PC-3 (cell line): ENCODE measurements at regions not wholly inside any gene's neighbourhood (a gene's known extent, or its start where the extent isn't known, plus 50 kb on each side); places are given as distances from the start of the nearest gene placed in this dataset.

Experiments
- ATAC-seq: fragments of 200-7000 bp; cut with Tn5 transposase; 2 replicates; pipeline ENCODE4 v1.9.1; 2020; ENCODE audit warnings: mild to moderate bottlenecking, moderate library complexity
- BruUV-seq: library from RNA; stranded (reverse); fragments of 400-500 nt; replicated peaks from 2 replicates; lab custom pipeline; 2021; lab: Mats Ljungman, UMichigan
- CTCF ChIA-PET: fragments of 300-600 bp; sonication (Branson Sonifier 250); formaldehyde crosslinking; loops from one replicate; lab custom pipeline; 2022; ENCODE audit warnings: antibody characterized with exemption; lab: Charles Lee
- POLR2A ChIA-PET: fragments of 300-600 bp; sonication (Branson Sonifier 250); formaldehyde crosslinking; loops from one replicate; lab custom pipeline; 2022; ENCODE audit warnings: antibody characterized with exemption; ENCODE audit not compliant: unreplicated experiment; lab: Charles Lee
- DNase-seq: peaks from one replicate; pipeline ENCODE4 v3.0.0-alpha.2; 2015
- H2AFZ ChIP-seq: fragments of 300-600 bp; sonication (generic); 2 replicates; pipeline ENCODE4 v1.6.0; 2016; ENCODE audit warnings: antibody characterized with exemption, low read length
- H3F3A ChIP-seq: fragments of 300-600 bp; sonication (generic); one replicate; pipeline ENCODE4 v1.6.0; 2017; ENCODE audit warnings: antibody characterized with exemption, low read length, control low read depth, mild to moderate bottlenecking; ENCODE audit not compliant: unreplicated experiment
- H3K27ac ChIP-seq: fragments of 300-600 bp; sonication (generic); 2 replicates; pipeline ENCODE4 v1.5.1; 2016; ENCODE audit warnings: mild to moderate bottlenecking, low read length
- H3K27me3 ChIP-seq: fragments of 300-600 bp; sonication (generic); 2 replicates; pipeline ENCODE4 v1.6.1; 2016; ENCODE audit warnings: low read length, mixed read lengths
- H3K36me3 ChIP-seq: fragments of 300-600 bp; sonication (generic); 2 replicates; pipeline ENCODE4 v1.6.1; 2016; ENCODE audit warnings: low read depth, mixed run types, low read length, mixed read lengths
- H3K4me1 ChIP-seq: fragments of 300-600 bp; sonication (generic); 2 replicates; pipeline ENCODE4 v1.5.1; 2016; ENCODE audit warnings: low read length; ENCODE audit not compliant: insufficient read depth
- H3K4me2 ChIP-seq: fragments of 300-600 bp; sonication (generic); 2 replicates; pipeline ENCODE4 v1.6.0; 2016; ENCODE audit warnings: low read length
- H3K4me3 ChIP-seq: fragments of 300-600 bp; sonication (generic); 2 replicates; pipeline ENCODE4 v1.5.1; 2016; ENCODE audit warnings: mild to moderate bottlenecking, low read length, mixed read lengths
- H3K79me2 ChIP-seq: fragments of 300-600 bp; sonication (generic); 2 replicates; pipeline ENCODE4 v1.6.1; 2017; ENCODE audit warnings: low read length, mixed read lengths
- H3K9ac ChIP-seq: fragments of 300-600 bp; sonication (generic); 2 replicates; pipeline ENCODE4 v1.6.0; 2016; ENCODE audit warnings: mild to moderate bottlenecking, low read length
- H3K9me2 ChIP-seq: fragments of 300-600 bp; sonication (generic); replicated peaks from 2 replicates; pipeline ENCODE4 v1.6.1; 2016; ENCODE audit warnings: mixed run types, low read length, mixed read lengths
- H3K9me3 ChIP-seq: fragments of 300-600 bp; sonication (generic); 2 replicates; pipeline ENCODE4 v1.6.1; 2016; ENCODE audit warnings: low read length, mixed read lengths
- H4K20me1 ChIP-seq: fragments of 300-600 bp; sonication (generic); 2 replicates; pipeline ENCODE4 v1.6.1; 2016; ENCODE audit warnings: low read length, mixed read lengths
- EZH2 ChIP-seq: fragments of 300-600 bp; sonication (generic); IDR thresholded peaks from one replicate; pipeline ENCODE4 v1.6.1; 2017; ENCODE audit warnings: antibody characterized with exemption, mild to moderate bottlenecking, low read length; ENCODE audit not compliant: unreplicated experiment
- EZH2phosphoT487 ChIP-seq: fragments of 300-600 bp; sonication (generic); IDR thresholded peaks from 2 replicates; pipeline ENCODE4 v1.6.1; 2018; ENCODE audit warnings: mild to moderate bottlenecking, antibody characterized with exemption, low read length, borderline replicate concordance
- intact Hi-C: fragments of 100-400 bp; cut with micrococcal nuclease; formaldehyde crosslinking; loops from 2 replicates; pipeline ENCODE4 v1.9.0; 2023
- TF ChIP-seq, protein P1 (sequence below): fragments of 300-600 bp; sonication (generic); conservative IDR thresholded peaks from 2 replicates; pipeline ENCODE4 v1.5.1; 2017; ENCODE audit warnings: antibody characterized with exemption, low read depth, mild to moderate bottlenecking, low read length

- TF ChIP-seq, protein P1, sequence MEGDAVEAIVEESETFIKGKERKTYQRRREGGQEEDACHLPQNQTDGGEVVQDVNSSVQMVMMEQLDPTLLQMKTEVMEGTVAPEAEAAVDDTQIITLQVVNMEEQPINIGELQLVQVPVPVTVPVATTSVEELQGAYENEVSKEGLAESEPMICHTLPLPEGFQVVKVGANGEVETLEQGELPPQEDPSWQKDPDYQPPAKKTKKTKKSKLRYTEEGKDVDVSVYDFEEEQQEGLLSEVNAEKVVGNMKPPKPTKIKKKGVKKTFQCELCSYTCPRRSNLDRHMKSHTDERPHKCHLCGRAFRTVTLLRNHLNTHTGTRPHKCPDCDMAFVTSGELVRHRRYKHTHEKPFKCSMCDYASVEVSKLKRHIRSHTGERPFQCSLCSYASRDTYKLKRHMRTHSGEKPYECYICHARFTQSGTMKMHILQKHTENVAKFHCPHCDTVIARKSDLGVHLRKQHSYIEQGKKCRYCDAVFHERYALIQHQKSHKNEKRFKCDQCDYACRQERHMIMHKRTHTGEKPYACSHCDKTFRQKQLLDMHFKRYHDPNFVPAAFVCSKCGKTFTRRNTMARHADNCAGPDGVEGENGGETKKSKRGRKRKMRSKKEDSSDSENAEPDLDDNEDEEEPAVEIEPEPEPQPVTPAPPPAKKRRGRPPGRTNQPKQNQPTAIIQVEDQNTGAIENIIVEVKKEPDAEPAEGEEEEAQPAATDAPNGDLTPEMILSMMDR = no peak
- TF ChIP-seq EZH2 = no peak
- TF ChIP-seq EZH2phosphoT487 = no peak
- H3K36me3 ChIP-seq = no peaks in the 10 kb centered on the region
These were observed 215.2 kb downstream of the TLE1 start for GRCh38 chr9:81474125-81474524.

DNA sequence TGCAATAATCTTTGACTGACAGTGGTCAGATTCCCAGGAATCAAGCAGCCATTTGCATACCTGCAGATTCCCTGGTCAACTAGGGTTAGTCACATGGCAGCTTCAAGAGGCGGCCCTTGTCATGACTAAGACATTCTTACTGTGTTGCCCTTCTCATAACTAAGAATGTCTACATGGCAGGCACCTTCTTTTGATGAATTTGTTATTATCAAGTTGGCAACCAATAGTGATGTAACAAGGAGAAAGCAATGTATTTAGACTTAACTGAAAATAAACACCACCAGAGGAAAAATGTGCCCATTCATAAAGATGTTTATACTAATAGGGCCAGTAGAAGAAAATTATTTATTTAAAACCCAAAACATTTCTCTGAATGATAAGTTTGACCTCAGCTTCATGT, 215.6 kb downstream of the TLE1 start:
- no peaks in the 10 kb centered on the region for H3F3A ChIP-seq
- no peak overlapping the region for H3K27ac ChIP-seq
- DNase-seq (no peak), ATAC-seq (no peak)
- intact Hi-C loops = no loop called here
- no peak overlapping the region for H2AFZ ChIP-seq
- POLR2A ChIA-PET = no interaction called here
- no peaks in the 10 kb centered on the region for H3K9me2 ChIP-seq
- no peaks in the 10 kb centered on the region for H3K4me1 ChIP-seq
- no peak overlapping the region for H3K9ac ChIP-seq
- CTCF ChIA-PET = no interaction called here
- H4K20me1 ChIP-seq = no peaks in the 10 kb centered on the region
- H3K9me3 ChIP-seq = no peaks in the 10 kb centered on the region
- BruUV-seq = no TSS peak
- no peak overlapping the region for H3K4me3 ChIP-seq
- TF ChIP-seq EZH2 (no peak), EZH2phosphoT487 (no peak)
- TF ChIP-seq, protein P1 = no peak
- H3K27me3 ChIP-seq = no peaks in the 10 kb centered on the region
- H3K4me2 ChIP-seq = no peak overlapping the region
- no peaks in the 10 kb centered on the region for H3K36me3 ChIP-seq
- H3K79me2 ChIP-seq = no peaks in the 10 kb centered on the region

More at GRCh38 chr9:81474125-81474524, 215.2 kb downstream of the TLE1 start:
- Histone ChIP-seq H3K27me3 (no peaks in the 10 kb centered on the region), H3K4me3 (no peak overlapping the region), H3K79me2 (no peaks in the 10 kb centered on the region), H2AFZ (no peak overlapping the region), H3K4me2 (no peak overlapping the region), H3K9ac (no peak overlapping the region), H3K9me2 (no peaks in the 10 kb centered on the region), H4K20me1 (no peaks in the 10 kb centered on the region), H3K27ac (no peak overlapping the region), H3K9me3 (no peaks in the 10 kb centered on the region), H3K4me1 (no peaks in the 10 kb centered on the region), H3F3A (no peaks in the 10 kb centered on the region)
- intact Hi-C loops = no loop called here
- DNase-seq (peak; percentile 33), ATAC-seq (no peak)
- no TSS peak for BruUV-seq
- CTCF ChIA-PET = no interaction called here
- POLR2A ChIA-PET = no interaction called here

- Histone ChIP-seq H3K4me2 (no peak overlapping the region), H3K4me1 (no peaks in the 10 kb centered on the region), H3K36me3 (no peaks in the 10 kb centered on the region), H2AFZ (no peak overlapping the region), H3K27ac (no peak overlapping the region), H3K27me3 (no peaks in the 10 kb centered on the region), H3K79me2 (no peaks in the 10 kb centered on the region), H4K20me1 (no peaks in the 10 kb centered on the region), H3K4me3 (no peak overlapping the region), H3K9ac (no peak overlapping the region), H3K9me3 (no peaks in the 10 kb centered on the region), H3K9me2 (no peaks in the 10 kb centered on the region), H3F3A (no peaks in the 10 kb centered on the region)
- DNase-seq (no peak), ATAC-seq (no peak)
- TF ChIP-seq, protein P1 = no peak
- TF ChIP-seq EZH2 (no peak), EZH2phosphoT487 (no peak)
- intact Hi-C loops = no loop called here
- ChIA-PET CTCF (no interaction called here), POLR2A (no interaction called here)
- no TSS peak for BruUV-seq
These were observed 216.1 kb downstream of the TLE1 start for GRCh38 chr9:81473206-81473605.
